PFSK-1 (cell line): ENCODE measurements at regions not wholly inside any gene's neighbourhood (a gene's known extent, or its start where the extent isn't known, plus 50 kb on each side); places are given as distances from the start of the nearest gene placed in this dataset.

Source experiments
- FOXP2 ChIP-seq: optimal IDR thresholded peaks from 2 replicates; pipeline ENCODE3; 2011; ENCODE audit warnings: borderline replicate concordance, control low read depth, inconsistent platforms; ENCODE audit not compliant: insufficient read depth; ENCODE audit errors: extremely low read length, extremely low read depth
- POLR2AphosphoS5 ChIP-seq: IDR thresholded peaks from 2 replicates; pipeline ENCODE4 v1.6.1; 2012; ENCODE audit warnings: low read depth, mild to moderate bottlenecking, control low read depth, low read length, moderate library complexity
- SIN3A ChIP-seq: IDR thresholded peaks from 2 replicates; pipeline ENCODE4 v1.6.1; 2012; ENCODE audit warnings: mild to moderate bottlenecking, low read length, moderate library complexity, borderline replicate concordance; ENCODE audit not compliant: insufficient read depth
- TAF1 ChIP-seq: IDR thresholded peaks from 2 replicates; pipeline ENCODE4 v1.6.1; 2012; ENCODE audit warnings: low read length, control low read depth, borderline replicate concordance; ENCODE audit not compliant: insufficient read depth
- TF ChIP-seq, protein P1 (sequence below), 2 experiments: IDR thresholded peaks; 2 replicates each; pipeline versions ENCODE4 v1.6.1 to v1.8.0; 2011 to 2012; ENCODE audit warnings: low read depth in 2 of 2, low read length in 2 of 2, control low read depth in 1 of 2, inconsistent platforms in 1 of 2, mild to moderate bottlenecking in 1 of 2, moderate library complexity in 1 of 2; ENCODE audit not compliant: insufficient read depth in 1 of 2

DNA sequence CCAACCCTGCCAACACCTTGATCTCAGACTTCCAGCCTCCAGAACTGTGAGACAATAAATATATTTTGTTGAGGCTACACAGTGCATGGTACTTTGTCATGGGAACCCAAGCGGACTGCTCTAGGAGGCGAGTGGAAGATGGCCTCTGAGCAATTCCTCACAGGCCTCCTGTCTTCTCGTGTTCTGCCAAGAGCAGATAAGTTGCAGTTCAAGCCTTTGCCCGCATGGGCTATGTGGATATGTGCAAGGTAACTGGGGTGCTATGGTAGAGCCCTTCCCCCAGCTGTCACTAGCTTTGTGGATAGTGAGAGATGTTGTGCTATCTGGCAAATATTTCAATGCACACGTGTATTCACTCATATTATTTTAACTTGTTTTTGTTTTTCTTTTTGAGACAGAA is 156.0 kb upstream of the BCOR start:
- no peak for TF ChIP-seq TAF1
- TF ChIP-seq FOXP2, result no peak
- TF ChIP-seq SIN3A, result no peak
- TF ChIP-seq POLR2AphosphoS5, result no peak
- TF ChIP-seq, protein P1, sequence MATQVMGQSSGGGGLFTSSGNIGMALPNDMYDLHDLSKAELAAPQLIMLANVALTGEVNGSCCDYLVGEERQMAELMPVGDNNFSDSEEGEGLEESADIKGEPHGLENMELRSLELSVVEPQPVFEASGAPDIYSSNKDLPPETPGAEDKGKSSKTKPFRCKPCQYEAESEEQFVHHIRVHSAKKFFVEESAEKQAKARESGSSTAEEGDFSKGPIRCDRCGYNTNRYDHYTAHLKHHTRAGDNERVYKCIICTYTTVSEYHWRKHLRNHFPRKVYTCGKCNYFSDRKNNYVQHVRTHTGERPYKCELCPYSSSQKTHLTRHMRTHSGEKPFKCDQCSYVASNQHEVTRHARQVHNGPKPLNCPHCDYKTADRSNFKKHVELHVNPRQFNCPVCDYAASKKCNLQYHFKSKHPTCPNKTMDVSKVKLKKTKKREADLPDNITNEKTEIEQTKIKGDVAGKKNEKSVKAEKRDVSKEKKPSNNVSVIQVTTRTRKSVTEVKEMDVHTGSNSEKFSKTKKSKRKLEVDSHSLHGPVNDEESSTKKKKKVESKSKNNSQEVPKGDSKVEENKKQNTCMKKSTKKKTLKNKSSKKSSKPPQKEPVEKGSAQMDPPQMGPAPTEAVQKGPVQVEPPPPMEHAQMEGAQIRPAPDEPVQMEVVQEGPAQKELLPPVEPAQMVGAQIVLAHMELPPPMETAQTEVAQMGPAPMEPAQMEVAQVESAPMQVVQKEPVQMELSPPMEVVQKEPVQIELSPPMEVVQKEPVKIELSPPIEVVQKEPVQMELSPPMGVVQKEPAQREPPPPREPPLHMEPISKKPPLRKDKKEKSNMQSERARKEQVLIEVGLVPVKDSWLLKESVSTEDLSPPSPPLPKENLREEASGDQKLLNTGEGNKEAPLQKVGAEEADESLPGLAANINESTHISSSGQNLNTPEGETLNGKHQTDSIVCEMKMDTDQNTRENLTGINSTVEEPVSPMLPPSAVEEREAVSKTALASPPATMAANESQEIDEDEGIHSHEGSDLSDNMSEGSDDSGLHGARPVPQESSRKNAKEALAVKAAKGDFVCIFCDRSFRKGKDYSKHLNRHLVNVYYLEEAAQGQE (IDR thresholded peaks at IDR 0.05; ENCODE audit: insufficient read depth in 1 of 2, low read depth in 2 of 2, low read length in 2 of 2), result no peak

DNA sequence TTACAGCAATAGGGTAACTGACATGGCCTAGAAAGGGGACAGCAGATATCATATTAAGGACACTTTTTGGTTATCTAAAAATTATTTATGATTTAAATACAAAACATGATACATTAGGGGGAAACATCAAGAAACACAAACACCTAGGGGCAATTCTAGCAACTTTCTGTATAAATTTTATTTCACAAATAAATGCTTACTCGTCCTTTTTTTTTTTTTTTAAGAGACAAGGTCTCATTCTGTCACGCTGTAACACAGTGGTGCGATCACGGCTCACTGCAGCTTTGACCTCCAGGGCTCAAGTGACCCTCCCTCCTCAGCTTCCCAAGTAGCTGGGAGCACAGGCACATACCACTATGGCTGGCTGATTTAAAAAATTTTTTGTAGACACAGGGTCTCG is 151.8 kb upstream of the BCOR start:
- TF ChIP-seq FOXP2 (no peak), TAF1 (no peak), SIN3A (no peak), POLR2AphosphoS5 (no peak)
- TF ChIP-seq, protein P1 (IDR thresholded peaks at IDR 0.05; ENCODE audit: insufficient read depth in 1 of 2, low read depth in 2 of 2, low read length in 2 of 2), result no peak

DNA sequence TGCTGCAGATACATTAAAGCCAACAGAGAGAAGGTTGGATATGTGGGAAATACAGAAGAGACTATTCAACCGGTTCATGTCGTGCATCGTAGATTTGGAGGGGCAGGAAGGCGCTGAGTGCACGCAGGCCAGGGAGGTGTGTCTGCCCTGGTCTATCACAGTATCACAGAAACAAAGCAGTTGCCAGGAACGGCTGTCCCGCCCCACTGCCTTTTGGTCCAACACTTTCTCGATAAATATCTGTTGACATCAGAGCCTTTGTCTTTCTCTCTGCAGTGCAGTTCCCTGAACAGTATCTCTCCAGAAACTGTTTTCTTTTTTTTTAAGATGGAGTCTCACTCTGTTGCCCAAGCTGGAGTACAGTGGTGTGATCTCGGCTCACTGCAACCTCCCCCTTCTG is 151.1 kb upstream of the BCOR start:
- TF ChIP-seq SIN3A (no peak), FOXP2 (no peak), POLR2AphosphoS5 (no peak), TAF1 (no peak)
- TF ChIP-seq, protein P1 (IDR thresholded peaks at IDR 0.05; ENCODE audit: insufficient read depth in 1 of 2, low read depth in 2 of 2, low read length in 2 of 2), result no peak

DNA sequence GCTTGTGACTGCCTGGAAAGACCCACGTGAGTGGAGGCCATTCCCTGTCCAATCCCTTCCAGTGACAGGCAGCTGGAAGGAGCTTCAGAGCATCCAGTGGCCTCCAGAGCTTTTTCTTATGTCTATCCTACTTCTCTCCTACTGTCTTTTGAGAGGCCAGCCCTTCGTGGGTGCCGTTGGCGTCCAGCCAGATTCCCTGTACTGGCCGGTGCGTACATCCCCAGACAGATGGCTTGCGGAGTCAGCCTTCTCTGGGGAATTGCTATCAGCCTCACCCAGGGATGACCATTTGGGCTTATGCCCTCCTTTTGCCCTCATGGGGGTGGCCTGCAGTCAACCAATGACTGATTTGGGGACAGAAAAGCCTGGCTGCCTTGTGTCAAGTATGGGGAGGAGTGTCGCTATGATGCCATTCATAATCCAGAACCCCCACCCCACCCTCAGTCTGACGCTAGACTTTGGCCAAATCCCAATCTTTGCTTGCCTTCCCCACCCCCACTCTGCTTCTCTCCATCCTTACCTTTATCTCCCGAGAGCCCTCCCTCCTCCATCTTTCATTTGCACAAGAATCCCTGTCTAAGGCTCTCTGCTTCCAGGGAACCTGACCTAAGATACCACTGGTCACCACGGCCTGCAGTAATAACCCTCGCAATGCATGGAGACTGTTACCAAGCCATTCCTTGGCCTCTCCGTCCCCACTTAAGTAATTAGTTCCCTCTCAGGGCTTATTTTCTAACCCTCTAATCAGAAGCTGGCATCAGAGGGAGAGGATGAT is 150.3 kb upstream of the BCOR start:
- no peak for TF ChIP-seq TAF1
- TF ChIP-seq, protein P1 (IDR thresholded peaks at IDR 0.05; ENCODE audit: insufficient read depth in 1 of 2, low read depth in 2 of 2, low read length in 2 of 2), result no peak
- no peak for TF ChIP-seq SIN3A
- TF ChIP-seq FOXP2, result no peak
- no peak for TF ChIP-seq POLR2AphosphoS5

- TF ChIP-seq TAF1 (no peak), POLR2AphosphoS5 (no peak), SIN3A (no peak), FOXP2 (no peak)
- TF ChIP-seq, protein P1 (IDR thresholded peaks at IDR 0.05; ENCODE audit: insufficient read depth in 1 of 2, low read depth in 2 of 2, low read length in 2 of 2), result no peak
These were observed 149.6 kb upstream of the BCOR start for GRCh38 chrX:40247382-40247781.
